HG03045 (cell line): ENCODE measurements at regions not wholly inside any gene's neighbourhood (a gene's known extent, or its start where the extent isn't known, plus 50 kb on each side); places are given as distances from the start of the nearest gene placed in this dataset.
"Not testable (repeated sequence)": the region's sequence is repeated elsewhere in the genome, so short reads cannot be mapped to it uniquely, and the experiment has no call there.

Source experiments
- ATAC-seq: cut with Tn5 transposase; IDR thresholded peaks from one replicate; pipeline ENCODE4 v1.9.1; 2021; ENCODE audit warnings: mild to moderate bottlenecking, moderate library complexity; ENCODE audit not compliant: unreplicated experiment

DNA sequence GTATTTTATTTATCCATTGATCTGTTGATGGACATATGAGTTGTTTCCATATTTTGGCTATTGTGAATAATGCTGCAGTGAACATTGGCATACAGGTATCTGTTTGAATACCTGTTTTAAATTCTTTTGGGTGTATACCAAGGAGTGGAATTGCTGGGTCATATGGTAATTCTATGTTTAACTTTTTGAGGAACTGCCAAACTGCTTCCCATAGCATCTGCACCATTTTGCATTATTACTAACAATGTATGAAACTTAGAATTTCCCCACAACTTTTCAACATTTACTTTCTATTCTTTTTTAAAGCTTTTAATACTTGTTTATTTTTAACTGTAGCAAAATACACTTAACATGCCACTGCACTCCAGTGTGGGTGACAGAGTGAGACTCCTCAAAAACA, 57.0 kb upstream of the MSN start:
- ATAC-seq: no peak

DNA sequence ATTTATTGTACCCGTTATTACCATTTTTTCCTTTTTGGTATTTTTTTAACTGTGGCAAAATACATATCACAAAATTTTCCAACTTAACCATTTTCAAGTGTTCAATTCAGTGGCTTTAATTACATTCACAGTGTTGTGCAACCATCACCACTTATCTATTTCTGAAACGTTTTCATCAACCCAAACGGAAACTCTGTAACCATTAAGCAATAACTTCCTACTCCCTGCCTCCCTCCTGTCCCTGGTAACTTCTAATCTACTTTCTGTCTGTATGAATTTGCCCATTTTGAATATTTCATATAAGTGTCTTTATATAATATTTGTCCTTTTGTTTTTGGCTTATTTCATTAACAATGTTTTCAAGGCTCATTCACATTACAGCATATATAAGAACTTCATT, 57.4 kb upstream of the MSN start:
- no peak for ATAC-seq

DNA sequence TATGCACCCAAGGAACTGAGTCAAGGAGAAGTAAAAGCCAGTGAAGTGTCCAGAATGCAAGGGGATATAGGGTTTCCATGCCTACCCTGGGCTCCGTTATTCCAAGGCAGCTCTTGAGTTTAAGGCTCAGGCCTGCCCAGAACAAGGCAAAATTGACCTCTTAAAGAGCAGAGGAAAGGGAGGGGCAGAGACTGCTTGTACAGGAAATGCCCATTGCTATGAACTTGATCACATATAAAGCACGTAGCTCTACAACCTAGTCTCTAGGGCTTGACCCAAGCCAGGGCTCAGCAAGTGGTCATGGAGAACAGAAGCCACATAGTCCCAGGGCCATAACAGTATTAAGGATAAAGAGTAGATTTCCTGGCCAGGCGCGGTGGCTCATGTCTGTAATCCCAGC, 58.2 kb upstream of the MSN start:
- ATAC-seq: no peak

- ATAC-seq: no peak
Observed at GRCh38 chrX:65608026-65608425, 59.4 kb upstream of the MSN start.

GRCh38 chrX:65607070-65607742, 60.2 kb upstream of the MSN start:
- ATAC-seq: no peak

GRCh38 chrX:65602221-65602560, 65.3 kb upstream of the MSN start:
- no peak for ATAC-seq

- no peak for ATAC-seq
Observed at GRCh38 chrX:65601530-65602220, 65.8 kb upstream of the MSN start.

GRCh38 chrX:65601126-65601525, 66.3 kb upstream of the MSN start:
- no peak for ATAC-seq

- ATAC-seq: no peak
Observed at GRCh38 chrX:65600106-65600505, 65.5 kb upstream of the LAS1L start.

DNA sequence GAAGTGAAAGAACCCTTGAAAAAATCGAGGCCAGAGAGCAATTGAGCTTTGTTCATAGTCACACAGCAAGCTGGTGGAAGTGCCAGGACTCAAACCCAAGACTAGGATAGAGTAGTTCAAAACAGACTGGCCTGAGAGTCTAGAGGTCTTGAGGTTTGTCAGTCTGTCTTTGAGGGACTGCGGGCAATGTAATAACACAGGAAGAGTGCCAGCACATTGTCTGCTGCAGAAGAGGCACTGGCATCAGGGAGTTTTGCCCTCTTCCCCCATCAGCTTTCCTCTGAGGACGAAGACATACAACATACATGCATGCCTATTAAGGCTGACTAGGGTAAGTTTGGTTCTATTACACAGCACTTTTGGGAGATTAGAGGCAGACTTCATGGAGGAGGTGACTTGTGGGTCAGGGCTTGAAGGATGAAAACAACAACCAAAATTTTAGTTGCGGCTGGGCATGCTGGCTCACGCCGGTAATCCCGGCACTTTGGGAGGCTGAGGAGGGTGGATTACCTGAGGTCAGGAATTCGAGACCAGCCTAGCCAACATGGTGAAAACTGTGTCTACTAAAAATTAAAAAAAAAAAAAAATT, 64.1 kb upstream of the LAS1L start:
- no peak for ATAC-seq

DNA sequence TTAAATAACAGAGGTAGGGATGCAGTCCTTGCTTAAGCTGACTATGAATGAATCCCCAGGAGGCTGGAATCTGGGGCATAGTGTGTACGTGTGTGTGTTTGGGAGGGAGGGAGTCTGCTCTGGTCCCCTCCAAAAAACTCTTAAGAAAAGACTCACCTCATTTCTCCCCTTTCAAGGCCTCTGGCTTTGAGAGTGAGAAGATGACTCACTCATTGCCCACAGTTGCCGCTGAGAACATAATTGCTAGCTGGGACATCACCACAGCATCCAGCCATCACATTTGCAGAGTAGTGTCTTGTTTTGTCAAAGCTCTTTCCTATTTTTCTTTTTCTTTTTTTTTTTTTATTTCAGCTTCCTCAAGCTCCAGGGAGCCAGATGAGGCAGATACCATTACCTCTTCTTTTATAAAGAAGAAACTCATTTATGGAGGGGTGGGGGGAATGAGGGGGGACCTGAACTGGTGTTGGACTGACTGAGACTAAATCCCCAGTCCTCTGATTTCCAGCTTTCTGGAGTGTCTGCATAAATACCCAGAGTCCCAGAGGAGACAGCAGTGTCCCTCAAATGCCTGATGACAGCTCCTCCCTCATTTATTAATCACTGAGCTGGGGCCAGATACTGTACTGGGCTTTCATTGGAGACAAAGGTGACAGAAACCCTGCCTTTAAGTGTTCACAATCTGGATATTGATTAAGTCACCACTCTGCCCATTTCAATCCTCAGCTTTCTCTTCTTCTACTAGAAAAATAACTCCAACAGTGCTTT, 61.9 kb upstream of the LAS1L start:
- peak; percentile 68 for ATAC-seq

- ATAC-seq: peak; percentile 72
Observed at GRCh38 chrX:65595460-65595876, 60.9 kb upstream of the LAS1L start.

- ATAC-seq: no peak
Observed at GRCh38 chrX:65591206-65591605, 56.6 kb upstream of the LAS1L start.

DNA sequence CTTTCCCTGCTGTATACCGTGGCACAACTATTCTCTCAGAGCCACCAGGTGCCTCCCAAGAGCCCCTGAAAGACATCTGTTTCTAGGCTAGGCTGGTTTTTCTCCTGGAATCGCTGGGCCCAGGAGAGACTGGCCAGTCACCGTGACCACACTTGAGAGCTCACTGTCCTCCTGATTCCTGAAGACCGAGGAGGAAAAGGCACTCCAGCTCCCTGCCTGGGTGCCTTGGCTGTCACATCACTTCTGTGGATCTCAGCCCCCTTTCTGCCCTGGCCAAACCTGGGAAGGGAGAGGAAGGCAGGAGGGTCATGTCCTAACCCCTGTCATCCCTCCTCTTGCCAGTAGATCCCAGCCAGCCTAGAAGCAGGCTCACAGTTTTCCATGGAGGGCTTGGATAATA, 54.7 kb upstream of the LAS1L start:
- no peak for ATAC-seq

- ATAC-seq: no peak
Observed at GRCh38 chrX:65588795-65589194, 54.2 kb upstream of the LAS1L start.

GRCh38 chrX:65587616-65588526, 53.3 kb upstream of the LAS1L start:
- no peak for ATAC-seq

DNA sequence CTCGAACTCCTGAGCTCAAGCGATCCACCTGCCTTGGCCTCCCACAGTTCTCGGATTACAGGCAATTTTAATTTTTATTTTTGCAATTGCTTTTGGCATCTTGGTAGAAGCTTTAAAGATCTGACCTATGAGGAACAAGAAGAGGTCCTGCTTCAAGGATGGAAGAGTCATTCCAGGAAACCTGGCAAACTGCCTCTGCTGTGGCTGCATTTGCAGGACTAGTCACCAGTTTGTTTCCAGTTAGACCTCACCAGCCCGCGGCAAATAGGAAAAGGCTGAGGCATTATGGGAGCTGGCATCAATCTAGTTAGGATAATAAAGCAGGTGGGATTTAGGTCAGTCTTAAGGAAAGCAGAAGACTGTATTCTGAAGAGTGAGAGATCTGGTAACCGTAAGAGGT, 51.9 kb upstream of the LAS1L start:
- no peak for ATAC-seq

DNA sequence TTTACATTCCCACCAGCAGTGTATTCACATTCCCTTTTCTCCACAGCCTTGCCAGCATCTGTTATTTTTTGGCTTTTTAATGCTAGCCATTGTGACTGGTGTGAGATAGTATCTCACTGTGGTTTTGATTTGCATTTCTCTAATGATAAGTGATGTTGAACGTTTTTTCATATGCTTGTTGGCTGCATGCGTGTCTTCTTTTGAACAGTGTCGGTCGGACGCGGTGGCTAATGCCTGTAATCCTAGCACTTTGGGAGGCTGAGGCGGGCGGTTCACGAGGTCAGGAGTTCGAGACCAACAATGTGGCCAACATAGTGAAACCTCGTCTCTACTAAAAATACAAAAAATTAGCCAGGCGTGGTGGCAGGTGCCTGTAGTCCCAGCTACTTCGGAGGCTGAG, 50.6 kb upstream of the LAS1L start:
- not testable (repeated sequence) for ATAC-seq
